Mesenchymal stem cell (in vitro differentiated cells and primary cell): ENCODE measurements at regions not wholly inside any gene's neighbourhood (a gene's known extent, or its start where the extent isn't known, plus 50 kb on each side); places are given as distances from the start of the nearest gene placed in this dataset.
"Not testable (repeated sequence)": the region's sequence is repeated elsewhere in the genome, so short reads cannot be mapped to it uniquely, and the experiment has no call there.

Experiments
- DNase-seq: peaks from one replicate; pipeline ENCODE4 v3.0.0-alpha.2; 2013
- H2AFZ ChIP-seq: one replicate; pipeline ENCODE4 v1.6.1; 2013; ENCODE audit warnings: low read depth, mild to moderate bottlenecking, control low read depth, inconsistent platforms, low read length, moderate library complexity
- H2AK5ac ChIP-seq: 2 replicates; pipeline ENCODE4 v1.6.1; 2013; ENCODE audit warnings: low read length, moderate library complexity, mild to moderate bottlenecking, inconsistent platforms; ENCODE audit not compliant: severe bottlenecking
- H2BK120ac ChIP-seq: one replicate; pipeline ENCODE4 v1.6.1; 2013; ENCODE audit warnings: low read depth, mild to moderate bottlenecking, inconsistent platforms, low read length, moderate library complexity
- H2BK12ac ChIP-seq, 2 experiments: one replicate each; pipeline ENCODE4 v1.6.1; 2013; ENCODE audit warnings: inconsistent platforms in 2 of 2, low read length in 2 of 2, mild to moderate bottlenecking in 2 of 2, moderate library complexity in 2 of 2, control low read depth in 1 of 2
- H2BK15ac ChIP-seq: one replicate; pipeline ENCODE4 v1.6.1; 2013; ENCODE audit warnings: mild to moderate bottlenecking, low read depth, inconsistent platforms; ENCODE audit not compliant: poor library complexity, severe bottlenecking
- H2BK5ac ChIP-seq: 2 replicates; pipeline ENCODE4 v1.6.1; 2013; ENCODE audit warnings: low read depth, mild to moderate bottlenecking, low read length, control low read depth, inconsistent platforms; ENCODE audit not compliant: poor library complexity, severe bottlenecking
- H3K14ac ChIP-seq, 2 experiments: one replicate each; pipeline ENCODE4 v1.6.1; 2013; ENCODE audit warnings: inconsistent platforms in 2 of 2, low read length in 2 of 2, control low read depth in 1 of 2, mild to moderate bottlenecking in 1 of 2, moderate library complexity in 1 of 2
- H3K18ac ChIP-seq, 2 experiments: one replicate each; pipeline ENCODE4 v1.6.1; 2013; ENCODE audit warnings: inconsistent platforms in 2 of 2, low read length in 2 of 2, control low read depth in 1 of 2, low read depth in 1 of 2, mild to moderate bottlenecking in 1 of 2
- H3K23ac ChIP-seq, 2 experiments: one replicate each; pipeline ENCODE4 v1.6.1; 2013; ENCODE audit warnings: inconsistent platforms in 2 of 2, low read length in 2 of 2, mild to moderate bottlenecking in 2 of 2, moderate library complexity in 2 of 2, control low read depth in 1 of 2
- H3K27ac ChIP-seq: 2 replicates; pipeline ENCODE4 v1.5.1; 2013; ENCODE audit warnings: mild to moderate bottlenecking, moderate library complexity, low read length, control low read depth, inconsistent platforms; ENCODE audit not compliant: poor library complexity, severe bottlenecking
- H3K27me3 ChIP-seq, 2 experiments: 2 replicates each; pipeline versions ENCODE4 v1.6.1 to v1.7.0; 2013; ENCODE audit warnings: low read length in 2 of 2, mild to moderate bottlenecking in 2 of 2, moderate library complexity in 2 of 2, control low read depth in 1 of 2, inconsistent platforms in 1 of 2; ENCODE audit not compliant: control insufficient read depth in 1 of 2, insufficient read depth in 1 of 2
- H3K36me3 ChIP-seq, 2 experiments: 2 replicates each; pipeline versions ENCODE4 v1.6.1 to v1.7.0; 2013; ENCODE audit warnings: low read length in 2 of 2, control low read depth in 1 of 2, inconsistent platforms in 1 of 2, low read depth in 1 of 2, mild to moderate bottlenecking in 1 of 2; ENCODE audit not compliant: insufficient read depth in 2 of 2, control insufficient read depth in 1 of 2
- H3K4ac ChIP-seq, 2 experiments: one replicate each; pipeline ENCODE4 v1.6.1; 2013; ENCODE audit warnings: inconsistent platforms in 2 of 2, low read length in 2 of 2, mild to moderate bottlenecking in 2 of 2, moderate library complexity in 2 of 2, control low read depth in 1 of 2, low read depth in 1 of 2
- H3K4me1 ChIP-seq: 2 replicates; pipeline ENCODE4 v1.6.1; 2013; ENCODE audit warnings: low read depth, low read length, control low read depth; ENCODE audit not compliant: control insufficient read depth, insufficient read depth
- H3K4me2 ChIP-seq: 2 replicates; pipeline ENCODE4 v1.6.1; 2013; ENCODE audit warnings: low read length, mild to moderate bottlenecking, inconsistent platforms; ENCODE audit not compliant: poor library complexity, severe bottlenecking
- H3K4me3 ChIP-seq, 2 experiments: 2 replicates each; pipeline versions ENCODE4 v1.5.1 to v1.7.0; 2013; ENCODE audit warnings: low read length in 2 of 2, mild to moderate bottlenecking in 2 of 2, control low read depth in 1 of 2, low read depth in 1 of 2; ENCODE audit not compliant: insufficient read depth in 1 of 2
- H3K79me1 ChIP-seq: replicated peaks from 2 replicates; pipeline ENCODE4 v1.6.1; 2013; ENCODE audit warnings: mild to moderate bottlenecking, control low read depth, low read length, inconsistent platforms; ENCODE audit not compliant: poor library complexity, severe bottlenecking
- H3K9ac ChIP-seq: 2 replicates; pipeline ENCODE4 v1.7.0; 2013; ENCODE audit warnings: mild to moderate bottlenecking, low read length, moderate library complexity
- H3K9me3 ChIP-seq: 2 replicates; pipeline ENCODE4 v1.7.0; 2013; ENCODE audit warnings: mild to moderate bottlenecking, low read length; ENCODE audit not compliant: control insufficient read depth
- H4K8ac ChIP-seq: one replicate; pipeline ENCODE4 v1.6.1; 2013; ENCODE audit warnings: inconsistent platforms, mild to moderate bottlenecking, low read length, moderate library complexity
- H4K91ac ChIP-seq: one replicate; pipeline ENCODE4 v1.6.1; 2013; ENCODE audit warnings: mild to moderate bottlenecking, low read length, inconsistent platforms
- WGBS: methylation state at CpG from one replicate; pipeline ENCODE4 v1.1.7; 2013; ENCODE audit warnings: mixed read lengths; 5-methylcytosine and 5-hydroxymethylcytosine counted together

DNA sequence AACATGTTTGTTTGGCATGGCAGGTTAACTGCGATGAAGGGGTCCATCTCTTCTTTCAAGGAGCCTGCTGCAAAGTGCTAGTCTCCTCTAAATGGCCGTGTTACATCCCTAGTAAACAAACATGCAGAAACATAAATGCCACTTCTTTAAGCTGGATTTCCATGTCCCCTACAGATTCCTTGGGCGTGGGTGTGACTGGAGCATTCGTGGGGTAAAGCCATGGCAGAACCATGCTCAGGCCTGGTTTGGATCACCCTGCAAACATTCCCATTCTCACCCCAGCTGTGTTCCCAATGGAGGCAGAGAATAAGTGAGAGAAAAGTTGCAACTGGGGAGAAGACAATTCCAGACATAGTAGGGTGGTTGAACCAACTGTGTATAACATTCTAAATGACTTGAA is 208.0 kb upstream of the FAM240B start:
- not testable (repeated sequence) for H3K4ac ChIP-seq, H2AFZ ChIP-seq, H3K27me3 ChIP-seq, H3K18ac ChIP-seq, DNase-seq, H2BK5ac ChIP-seq, H3K9ac ChIP-seq, H3K4me3 ChIP-seq, H3K23ac ChIP-seq, H3K27ac ChIP-seq, H4K8ac ChIP-seq, H3K4me1 ChIP-seq, H2BK12ac ChIP-seq, H3K79me1 ChIP-seq, H3K36me3 ChIP-seq, H2AK5ac ChIP-seq, H2BK120ac ChIP-seq, H4K91ac ChIP-seq, H3K4me2 ChIP-seq, H3K14ac ChIP-seq, H2BK15ac ChIP-seq, H3K9me3 ChIP-seq
- no CpG with 5 or more reads among the region's 4 CpGs for WGBS

DNA sequence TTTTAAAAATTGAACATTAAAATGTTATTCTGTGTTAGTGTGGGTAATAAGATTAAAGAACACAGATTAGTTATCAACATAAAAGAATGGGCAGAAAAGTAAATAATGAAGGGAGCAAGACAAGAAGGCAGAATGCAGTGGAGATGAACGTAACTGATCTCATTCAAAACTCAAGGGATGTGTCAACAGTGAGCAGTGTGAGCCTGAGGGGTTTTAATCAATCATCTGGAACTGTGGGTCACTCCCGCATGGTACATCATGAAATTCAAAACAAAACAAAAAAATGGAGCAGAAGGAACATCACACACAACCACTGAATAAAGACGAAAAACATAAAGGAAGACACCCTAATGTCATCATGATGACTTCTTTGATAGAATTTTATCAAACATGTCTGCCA is 206.6 kb upstream of the FAM240B start:
- DNase-seq, H3K23ac ChIP-seq, H3K27me3 ChIP-seq, H2BK12ac ChIP-seq, H3K27ac ChIP-seq, H4K91ac ChIP-seq, H3K9me3 ChIP-seq, H3K14ac ChIP-seq, H4K8ac ChIP-seq, H3K79me1 ChIP-seq, H3K4me1 ChIP-seq, H3K18ac ChIP-seq, H3K4me3 ChIP-seq, H2BK5ac ChIP-seq, H2BK120ac ChIP-seq, H3K4me2 ChIP-seq, H3K4ac ChIP-seq, H3K9ac ChIP-seq, H2BK15ac ChIP-seq, H2AK5ac ChIP-seq, H3K36me3 ChIP-seq, H2AFZ ChIP-seq: not testable (repeated sequence)
- WGBS: no CpG with 5 or more reads among the region's 3 CpGs

- H3K18ac ChIP-seq, H2BK120ac ChIP-seq, H3K27me3 ChIP-seq, H2AFZ ChIP-seq, H3K4me1 ChIP-seq, H3K9me3 ChIP-seq, H4K91ac ChIP-seq, H3K23ac ChIP-seq, H4K8ac ChIP-seq, H3K36me3 ChIP-seq, H2BK5ac ChIP-seq, H3K27ac ChIP-seq, H3K4me3 ChIP-seq, H3K79me1 ChIP-seq, H3K9ac ChIP-seq, DNase-seq, H3K4ac ChIP-seq, H3K4me2 ChIP-seq, H3K14ac ChIP-seq, H2AK5ac ChIP-seq, H2BK15ac ChIP-seq, H2BK12ac ChIP-seq: not testable (repeated sequence)
- WGBS: no CpG with 5 or more reads among the region's 3 CpGs
Measured at GRCh38 chr9:38921253-38921652, 201.3 kb upstream of the FAM240B start.

DNA sequence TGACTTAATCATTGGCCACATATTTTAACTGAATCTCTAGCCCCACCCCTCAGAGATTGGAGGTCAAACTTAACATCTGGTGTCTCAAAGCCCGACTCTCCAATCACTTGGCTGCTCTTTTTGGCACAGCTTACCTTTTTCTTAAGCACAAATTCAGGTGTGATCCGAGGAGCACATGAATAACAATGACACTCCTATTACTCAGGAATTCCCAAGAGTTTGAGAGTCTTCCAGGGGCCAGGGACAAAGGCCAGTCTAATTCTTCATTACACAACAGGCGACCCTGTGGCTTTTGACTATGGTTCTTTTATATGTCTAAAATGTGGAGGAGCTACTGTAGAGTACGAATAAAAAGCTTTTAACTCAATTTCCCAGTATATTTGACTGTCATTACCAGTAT is 190.7 kb upstream of the FAM240B start:
- not testable (repeated sequence) for H3K4me3 ChIP-seq, H2BK12ac ChIP-seq, H4K8ac ChIP-seq, H3K18ac ChIP-seq, H3K4ac ChIP-seq, H3K79me1 ChIP-seq, H2AFZ ChIP-seq, H3K23ac ChIP-seq, H3K27me3 ChIP-seq, H2BK120ac ChIP-seq, H3K4me2 ChIP-seq, H3K14ac ChIP-seq, H2BK15ac ChIP-seq, H3K9ac ChIP-seq, H2BK5ac ChIP-seq, H2AK5ac ChIP-seq, H4K91ac ChIP-seq, H3K4me1 ChIP-seq, H3K9me3 ChIP-seq, DNase-seq, H3K27ac ChIP-seq, H3K36me3 ChIP-seq
- 38% methylated on average over 1 of the region's 4 CpGs for WGBS
